ENCODE measurements at regions not wholly inside any gene's neighbourhood (a gene's known extent, or its start where the extent isn't known, plus 50 kb on each side); places are given as distances from the start of the nearest gene placed in this dataset.

DNA sequence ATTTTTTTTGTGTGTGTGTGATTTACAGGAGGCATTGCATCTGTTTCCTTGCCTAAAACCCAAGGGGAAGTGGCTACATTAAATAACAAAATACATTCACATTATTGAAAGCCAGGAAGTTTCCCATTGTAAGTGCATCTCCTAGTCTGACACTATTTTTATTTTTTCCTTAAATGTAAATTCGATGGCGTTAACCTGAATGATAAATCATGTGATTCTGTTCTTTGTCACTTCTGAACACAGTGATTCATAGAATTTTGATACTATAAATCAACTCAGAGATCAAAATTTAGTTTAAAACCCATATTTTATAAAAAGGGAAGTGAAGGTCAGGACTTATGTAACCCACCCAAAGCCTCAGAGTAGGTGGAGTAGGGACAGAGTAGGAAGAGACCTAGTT is 258.1 kb downstream of the GABRG1 start:
- Histone ChIP-seq H3K4me3 (no peak overlapping the region), H3K4me1 (no peaks in the 10 kb centered on the region), H3K27me3 (ENCODE audit: low read depth) (no peaks in the 10 kb centered on the region), H3K27ac (replicated peaks) (no peak overlapping the region), H3K36me3 (no peaks in the 10 kb centered on the region), H3K9me3 (replicated peaks) (no peaks in the 10 kb centered on the region)
- TF ChIP-seq, protein P1, sequence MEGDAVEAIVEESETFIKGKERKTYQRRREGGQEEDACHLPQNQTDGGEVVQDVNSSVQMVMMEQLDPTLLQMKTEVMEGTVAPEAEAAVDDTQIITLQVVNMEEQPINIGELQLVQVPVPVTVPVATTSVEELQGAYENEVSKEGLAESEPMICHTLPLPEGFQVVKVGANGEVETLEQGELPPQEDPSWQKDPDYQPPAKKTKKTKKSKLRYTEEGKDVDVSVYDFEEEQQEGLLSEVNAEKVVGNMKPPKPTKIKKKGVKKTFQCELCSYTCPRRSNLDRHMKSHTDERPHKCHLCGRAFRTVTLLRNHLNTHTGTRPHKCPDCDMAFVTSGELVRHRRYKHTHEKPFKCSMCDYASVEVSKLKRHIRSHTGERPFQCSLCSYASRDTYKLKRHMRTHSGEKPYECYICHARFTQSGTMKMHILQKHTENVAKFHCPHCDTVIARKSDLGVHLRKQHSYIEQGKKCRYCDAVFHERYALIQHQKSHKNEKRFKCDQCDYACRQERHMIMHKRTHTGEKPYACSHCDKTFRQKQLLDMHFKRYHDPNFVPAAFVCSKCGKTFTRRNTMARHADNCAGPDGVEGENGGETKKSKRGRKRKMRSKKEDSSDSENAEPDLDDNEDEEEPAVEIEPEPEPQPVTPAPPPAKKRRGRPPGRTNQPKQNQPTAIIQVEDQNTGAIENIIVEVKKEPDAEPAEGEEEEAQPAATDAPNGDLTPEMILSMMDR (IDR thresholded peaks at IDR 0.05; ENCODE audit: borderline replicate concordance), result no peak
- intact Hi-C loops (cut with micrococcal nuclease), result no loop called here
- DNase-seq, result no peak

DNA sequence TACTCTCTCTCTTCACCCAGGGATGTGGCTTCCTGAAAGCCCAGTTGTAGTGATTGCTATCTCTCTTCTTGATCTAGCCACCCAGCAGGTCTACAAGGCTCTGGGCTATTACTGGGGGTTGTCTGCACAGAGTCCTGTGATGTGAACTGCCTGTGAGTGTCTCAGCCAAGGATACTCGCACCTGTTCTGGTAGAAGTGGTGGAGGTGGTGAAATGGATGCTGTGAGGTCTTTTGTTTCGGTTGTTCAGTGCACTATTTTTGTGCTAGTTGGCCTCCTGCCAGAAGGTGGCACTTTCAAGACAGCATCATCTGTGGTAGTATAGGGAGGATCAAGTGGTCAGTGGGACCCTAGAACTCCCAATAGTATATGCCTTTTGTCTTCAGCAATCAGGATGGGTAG is 268.0 kb downstream of the GABRG1 start:
- no peak for DNase-seq
- Histone ChIP-seq H3K4me1 (no peaks in the 10 kb centered on the region), H3K27me3 (ENCODE audit: low read depth) (no peaks in the 10 kb centered on the region), H3K27ac (replicated peaks) (no peak overlapping the region), H3K36me3 (no peaks in the 10 kb centered on the region), H3K4me3 (no peak overlapping the region), H3K9me3 (replicated peaks) (peaks cover 23% of the 10 kb centered on the region)
- TF ChIP-seq, protein P1 (IDR thresholded peaks at IDR 0.05; ENCODE audit: borderline replicate concordance), result no peak
- intact Hi-C loops (cut with micrococcal nuclease), result no loop called here

DNA sequence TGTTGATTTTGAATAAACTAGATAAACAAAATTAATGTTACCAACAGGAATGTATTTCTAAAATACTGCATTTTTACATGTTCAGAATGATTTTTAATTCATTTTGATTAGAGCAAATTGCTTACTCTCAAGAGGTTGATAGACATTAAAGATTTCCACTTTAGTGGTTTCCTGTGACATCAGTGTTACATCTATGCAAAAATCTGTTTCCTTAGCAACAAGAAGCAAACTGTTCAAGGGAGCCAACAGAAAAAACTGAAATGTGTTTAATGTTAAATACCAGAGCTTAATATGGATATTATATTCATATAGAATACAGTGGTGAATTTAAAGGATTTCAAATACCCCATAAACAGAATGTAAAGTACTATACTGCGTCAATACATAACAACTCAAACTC is 277.8 kb downstream of the GABRG1 start:
- Histone ChIP-seq H3K27ac (replicated peaks) (no peak overlapping the region), H3K27me3 (ENCODE audit: low read depth) (no peaks in the 10 kb centered on the region), H3K36me3 (no peaks in the 10 kb centered on the region), H3K4me3 (no peak overlapping the region), H3K4me1 (no peaks in the 10 kb centered on the region), H3K9me3 (replicated peaks) (peaks cover 3% of the 10 kb centered on the region)
- no peak for DNase-seq
- intact Hi-C loops (cut with micrococcal nuclease), result no loop called here
- TF ChIP-seq, protein P1 (IDR thresholded peaks at IDR 0.05; ENCODE audit: borderline replicate concordance), result no peak

DNA sequence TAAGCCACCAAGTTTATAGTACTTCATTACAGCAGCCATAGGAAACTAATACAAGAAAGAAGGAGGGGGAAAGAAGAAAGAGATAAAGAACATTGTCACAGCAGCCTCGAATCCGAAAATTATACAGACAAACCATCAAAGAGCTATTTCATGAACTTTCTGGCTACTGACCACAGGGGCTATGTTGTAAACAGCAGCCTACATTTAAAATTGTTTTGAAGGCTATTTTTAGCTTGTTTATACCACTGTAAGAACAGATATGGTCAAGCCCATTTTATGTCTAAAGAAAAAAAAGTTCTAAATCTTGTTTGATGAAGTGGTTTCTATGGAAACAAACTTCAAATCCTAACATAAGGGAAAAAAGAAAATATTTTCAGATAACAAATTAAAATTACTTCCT is 282.1 kb downstream of the GABRG1 start:
- intact Hi-C loops (cut with micrococcal nuclease), result no loop called here
- Histone ChIP-seq H3K9me3 (replicated peaks) (no peaks in the 10 kb centered on the region), H3K36me3 (no peaks in the 10 kb centered on the region), H3K4me1 (no peaks in the 10 kb centered on the region), H3K27me3 (ENCODE audit: low read depth) (no peaks in the 10 kb centered on the region), H3K4me3 (no peak overlapping the region), H3K27ac (replicated peaks) (no peak overlapping the region)
- TF ChIP-seq, protein P1 (IDR thresholded peaks at IDR 0.05; ENCODE audit: borderline replicate concordance), result no peak
- no peak for DNase-seq

DNA sequence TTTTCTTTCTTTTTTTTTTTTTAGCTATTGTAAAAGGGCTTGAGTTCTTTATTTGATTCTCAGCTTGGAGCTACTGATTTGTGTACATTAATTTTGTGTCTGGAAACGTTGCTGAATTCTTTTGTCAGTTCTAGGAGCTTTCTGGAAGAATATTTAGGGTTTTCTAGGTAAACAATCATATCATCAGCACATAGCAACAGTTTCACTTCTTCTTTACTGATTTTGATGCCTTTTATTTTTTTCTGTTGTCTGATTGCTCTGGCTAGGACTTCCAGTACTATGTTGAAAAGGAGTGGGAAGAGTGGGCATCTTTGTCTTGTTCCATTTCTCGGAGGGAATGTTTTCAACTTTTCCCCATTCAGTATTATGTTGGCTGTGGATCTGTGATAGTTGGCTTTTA is 292.2 kb downstream of the GABRG1 start:
- H3K36me3 ChIP-seq, result no peaks in the 10 kb centered on the region

More for the DNA sequence above, 292.2 kb downstream of the GABRG1 start:
- no peak overlapping the region for H3K4me3 ChIP-seq
- intact Hi-C loops (cut with micrococcal nuclease), result no loop called here
- no peak for DNase-seq
- no peaks in the 10 kb centered on the region for H3K4me1 ChIP-seq
- no peak overlapping the region for H3K27ac ChIP-seq (replicated peaks)
- peaks cover 30% of the 10 kb centered on the region for H3K9me3 ChIP-seq (replicated peaks)
- H3K27me3 ChIP-seq (ENCODE audit: low read depth), result no peaks in the 10 kb centered on the region
- TF ChIP-seq, protein P1 (IDR thresholded peaks at IDR 0.05; ENCODE audit: borderline replicate concordance), result no peak
